Nephron (organoid): ENCODE measurements at regions not wholly inside any gene's neighbourhood (a gene's known extent, or its start where the extent isn't known, plus 50 kb on each side); places are given as distances from the start of the nearest gene placed in this dataset.
"Not testable (repeated sequence)": the region's sequence is repeated elsewhere in the genome, so short reads cannot be mapped to it uniquely, and the experiment has no call there.

Source experiments
- H3K27ac Mint-ChIP-seq, 3 experiments: 2 replicates each; pipeline ENCODE4 v1.8.0; 2020; ENCODE audit warnings: mixed read lengths in 3 of 3, mild to moderate bottlenecking in 2 of 3, moderate library complexity in 1 of 3
- H3K27me3 Mint-ChIP-seq: 2 replicates; pipeline ENCODE4 v1.8.0; 2021; ENCODE audit warnings: low read depth, mild to moderate bottlenecking, moderate library complexity, mixed read lengths
- H3K36me3 Mint-ChIP-seq: 2 replicates; pipeline ENCODE4 v1.8.0; 2020; ENCODE audit warnings: low read depth, mixed read lengths
- H3K4me1 Mint-ChIP-seq: 2 replicates; pipeline ENCODE4 v1.8.0; 2020; ENCODE audit warnings: mixed read lengths
- H3K4me3 Mint-ChIP-seq, 3 experiments: 2 replicates each; pipeline ENCODE4 v1.8.0; 2020; ENCODE audit warnings: mild to moderate bottlenecking in 3 of 3, mixed read lengths in 3 of 3, moderate library complexity in 2 of 3
- H3K9me3 Mint-ChIP-seq: 2 replicates; pipeline ENCODE4 v1.8.0; 2020; ENCODE audit warnings: mixed read lengths
- TF ChIP-seq, protein P1 (sequence below), 3 experiments: fragments of 200-600 bp; sonication (generic); IDR thresholded peaks; one replicate each; pipeline ENCODE4 v1.5.0; 2021; ENCODE audit warnings: antibody characterized with exemption in 3 of 3; ENCODE audit not compliant: unreplicated experiment in 3 of 3

DNA sequence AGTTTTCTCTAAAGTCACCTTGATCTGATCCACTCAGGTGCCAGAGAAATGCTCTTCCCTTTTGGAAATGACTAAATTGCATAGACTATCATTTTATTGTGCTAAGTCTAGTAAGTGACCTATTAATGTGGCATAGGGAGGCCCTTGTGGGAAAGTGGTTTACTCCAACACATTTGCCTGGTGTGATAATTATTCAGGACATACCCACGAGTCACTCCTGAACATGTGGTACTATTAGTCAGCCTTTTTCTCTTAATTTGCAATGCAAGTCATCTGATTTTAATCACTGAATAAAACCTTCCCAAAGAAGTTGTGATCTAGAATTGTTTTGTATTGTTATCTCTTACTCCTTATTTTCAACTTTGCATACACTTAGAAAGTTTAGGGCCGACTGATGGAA is 148.7 kb downstream of the OR4C45 start:
- Mint-ChIP-seq H3K36me3 (no peaks in the 10 kb centered on the region), H3K4me3 (no peak overlapping the region), H3K27me3 (no peaks in the 10 kb centered on the region), H3K4me1 (no peaks in the 10 kb centered on the region), H3K9me3 (peaks cover 40% of the 10 kb centered on the region), H3K27ac (no peak overlapping the region)
- TF ChIP-seq, protein P1, sequence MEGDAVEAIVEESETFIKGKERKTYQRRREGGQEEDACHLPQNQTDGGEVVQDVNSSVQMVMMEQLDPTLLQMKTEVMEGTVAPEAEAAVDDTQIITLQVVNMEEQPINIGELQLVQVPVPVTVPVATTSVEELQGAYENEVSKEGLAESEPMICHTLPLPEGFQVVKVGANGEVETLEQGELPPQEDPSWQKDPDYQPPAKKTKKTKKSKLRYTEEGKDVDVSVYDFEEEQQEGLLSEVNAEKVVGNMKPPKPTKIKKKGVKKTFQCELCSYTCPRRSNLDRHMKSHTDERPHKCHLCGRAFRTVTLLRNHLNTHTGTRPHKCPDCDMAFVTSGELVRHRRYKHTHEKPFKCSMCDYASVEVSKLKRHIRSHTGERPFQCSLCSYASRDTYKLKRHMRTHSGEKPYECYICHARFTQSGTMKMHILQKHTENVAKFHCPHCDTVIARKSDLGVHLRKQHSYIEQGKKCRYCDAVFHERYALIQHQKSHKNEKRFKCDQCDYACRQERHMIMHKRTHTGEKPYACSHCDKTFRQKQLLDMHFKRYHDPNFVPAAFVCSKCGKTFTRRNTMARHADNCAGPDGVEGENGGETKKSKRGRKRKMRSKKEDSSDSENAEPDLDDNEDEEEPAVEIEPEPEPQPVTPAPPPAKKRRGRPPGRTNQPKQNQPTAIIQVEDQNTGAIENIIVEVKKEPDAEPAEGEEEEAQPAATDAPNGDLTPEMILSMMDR (IDR thresholded peaks at IDR 0.05; ENCODE audit: unreplicated experiment in 3 of 3), result no peak

DNA sequence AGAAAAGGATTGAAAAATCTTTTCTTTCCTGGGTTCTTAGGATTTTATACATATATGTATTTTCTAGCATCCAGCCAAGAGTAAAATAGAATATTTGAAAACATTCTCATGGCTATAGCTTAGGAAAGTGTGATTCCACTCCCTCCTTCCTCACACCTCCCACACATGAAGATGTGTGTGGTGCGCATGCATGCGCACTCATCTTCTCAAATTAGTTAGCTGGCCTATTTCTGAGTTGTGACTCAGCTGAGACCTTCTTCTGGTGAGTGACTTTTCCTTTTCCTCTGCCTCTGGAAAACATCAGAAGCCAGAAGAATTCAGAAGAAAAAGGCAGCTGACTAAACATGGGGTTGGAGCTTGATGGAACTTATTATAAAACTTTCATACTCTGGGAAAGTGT is 149.8 kb downstream of the OR4C45 start:
- Mint-ChIP-seq H3K4me1 (no peaks in the 10 kb centered on the region), H3K36me3 (no peaks in the 10 kb centered on the region), H3K27me3 (no peaks in the 10 kb centered on the region), H3K4me3 (no peak overlapping the region), H3K9me3 (peaks cover 40% of the 10 kb centered on the region), H3K27ac (no peak overlapping the region)
- TF ChIP-seq, protein P1 (IDR thresholded peaks at IDR 0.05; ENCODE audit: unreplicated experiment in 3 of 3), result no peak

DNA sequence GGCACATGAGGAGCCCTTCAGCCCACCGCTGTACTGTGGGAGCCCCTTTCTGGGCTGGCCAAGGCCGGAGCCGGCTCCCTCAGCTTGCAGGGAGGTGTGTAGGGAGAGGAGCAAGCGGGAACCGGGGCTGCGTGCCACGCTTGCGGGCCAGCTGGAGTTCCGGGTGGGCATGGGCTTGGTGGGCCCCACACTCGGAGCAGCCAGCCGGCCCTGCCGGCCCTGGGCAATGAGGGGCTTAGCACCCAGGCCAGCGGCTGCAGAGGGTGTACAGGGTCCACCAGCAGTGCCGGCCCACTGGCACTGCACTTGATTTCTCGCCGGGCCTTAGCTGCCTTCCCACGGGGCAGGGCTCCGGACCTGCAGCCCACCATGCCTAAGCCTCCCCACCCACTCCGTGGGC is 150.5 kb downstream of the OR4C45 start:
- not testable (repeated sequence) for H3K36me3 Mint-ChIP-seq, H3K27me3 Mint-ChIP-seq, H3K4me1 Mint-ChIP-seq, H3K4me3 Mint-ChIP-seq, H3K27ac Mint-ChIP-seq
- peaks cover 39% of the 10 kb centered on the region for H3K9me3 Mint-ChIP-seq

DNA sequence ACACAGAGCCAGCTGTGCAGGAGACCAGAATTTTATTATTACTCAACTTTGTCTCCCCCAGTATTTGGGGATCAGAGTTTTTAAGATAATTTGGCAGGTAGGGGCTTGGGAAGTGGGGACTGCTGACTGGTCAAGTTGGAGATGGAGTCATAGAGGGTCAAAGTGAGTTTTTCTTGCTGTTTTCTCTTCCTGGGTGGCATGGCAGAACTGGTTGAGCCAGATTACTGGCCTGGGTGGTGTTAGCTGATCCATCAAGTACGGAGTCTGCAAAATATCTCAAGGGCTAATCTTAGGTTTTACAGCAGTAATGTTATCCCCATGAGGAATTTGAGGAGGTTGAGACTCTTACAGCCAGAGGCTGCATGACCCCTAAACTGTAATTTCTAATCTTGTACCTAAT is 153.5 kb downstream of the OR4C45 start:
- Mint-ChIP-seq H3K4me1 (no peaks in the 10 kb centered on the region), H3K9me3 (peaks cover 40% of the 10 kb centered on the region), H3K27ac (no peak overlapping the region), H3K36me3 (no peaks in the 10 kb centered on the region), H3K4me3 (no peak overlapping the region), H3K27me3 (no peaks in the 10 kb centered on the region)
- TF ChIP-seq, protein P1 (IDR thresholded peaks at IDR 0.05; ENCODE audit: unreplicated experiment in 3 of 3), result no peak

DNA sequence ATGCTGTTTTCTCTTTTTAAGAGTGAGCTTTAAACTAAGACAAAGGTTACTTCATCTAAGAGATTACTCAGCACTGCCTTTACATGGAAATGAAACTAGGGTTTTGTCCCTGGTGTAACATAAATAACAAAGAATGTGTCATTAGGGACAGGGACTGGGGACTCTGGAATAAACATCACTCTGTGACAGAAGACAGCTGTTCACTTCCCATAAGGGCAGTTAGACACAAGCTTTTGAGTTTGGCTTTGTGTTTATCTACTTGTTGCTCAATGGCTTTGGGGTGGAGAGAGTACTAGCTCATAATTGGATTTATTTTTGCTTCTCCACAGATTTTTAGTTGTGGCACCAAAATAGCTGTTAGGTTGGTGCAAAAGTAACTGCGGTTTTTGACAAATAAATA is 154.5 kb downstream of the OR4C45 start:
- Mint-ChIP-seq H3K9me3 (peaks cover 44% of the 10 kb centered on the region), H3K36me3 (no peaks in the 10 kb centered on the region), H3K4me1 (no peaks in the 10 kb centered on the region), H3K27ac (no peak overlapping the region), H3K4me3 (no peak overlapping the region), H3K27me3 (no peaks in the 10 kb centered on the region)
- TF ChIP-seq, protein P1 (IDR thresholded peaks at IDR 0.05; ENCODE audit: unreplicated experiment in 3 of 3), result no peak

DNA sequence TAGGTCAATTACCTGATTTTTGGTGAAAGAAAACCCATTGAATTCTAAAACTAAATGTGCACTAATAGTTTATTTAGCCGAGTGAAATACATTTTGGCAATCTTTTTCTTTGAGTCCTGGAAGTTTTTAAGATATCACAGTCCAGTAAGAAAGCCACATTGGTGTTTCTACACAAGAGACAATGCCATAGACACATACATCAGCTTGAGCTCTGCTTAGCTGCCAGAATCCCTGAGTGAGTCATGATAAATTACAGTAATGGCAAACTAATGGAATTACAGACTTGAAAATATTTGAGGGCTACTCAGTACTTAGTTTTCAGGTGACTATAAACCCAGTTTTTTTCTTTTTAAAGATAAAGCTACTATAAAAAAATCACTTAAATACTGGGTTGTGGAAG is 155.4 kb downstream of the OR4C45 start:
- H3K4me3 Mint-ChIP-seq, result no peak overlapping the region
- H3K36me3 Mint-ChIP-seq, result no peaks in the 10 kb centered on the region

More for the DNA sequence above, 155.4 kb downstream of the OR4C45 start:
- peaks cover 40% of the 10 kb centered on the region for H3K9me3 Mint-ChIP-seq
- H3K27me3 Mint-ChIP-seq, result no peaks in the 10 kb centered on the region
- TF ChIP-seq, protein P1 (IDR thresholded peaks at IDR 0.05; ENCODE audit: unreplicated experiment in 3 of 3), result no peak
- H3K4me1 Mint-ChIP-seq, result no peaks in the 10 kb centered on the region
- no peak overlapping the region for H3K27ac Mint-ChIP-seq
